ENCODE measurements at regions not wholly inside any gene's neighbourhood (a gene's known extent, or its start where the extent isn't known, plus 50 kb on each side); places are given as distances from the start of the nearest gene placed in this dataset.

DNA sequence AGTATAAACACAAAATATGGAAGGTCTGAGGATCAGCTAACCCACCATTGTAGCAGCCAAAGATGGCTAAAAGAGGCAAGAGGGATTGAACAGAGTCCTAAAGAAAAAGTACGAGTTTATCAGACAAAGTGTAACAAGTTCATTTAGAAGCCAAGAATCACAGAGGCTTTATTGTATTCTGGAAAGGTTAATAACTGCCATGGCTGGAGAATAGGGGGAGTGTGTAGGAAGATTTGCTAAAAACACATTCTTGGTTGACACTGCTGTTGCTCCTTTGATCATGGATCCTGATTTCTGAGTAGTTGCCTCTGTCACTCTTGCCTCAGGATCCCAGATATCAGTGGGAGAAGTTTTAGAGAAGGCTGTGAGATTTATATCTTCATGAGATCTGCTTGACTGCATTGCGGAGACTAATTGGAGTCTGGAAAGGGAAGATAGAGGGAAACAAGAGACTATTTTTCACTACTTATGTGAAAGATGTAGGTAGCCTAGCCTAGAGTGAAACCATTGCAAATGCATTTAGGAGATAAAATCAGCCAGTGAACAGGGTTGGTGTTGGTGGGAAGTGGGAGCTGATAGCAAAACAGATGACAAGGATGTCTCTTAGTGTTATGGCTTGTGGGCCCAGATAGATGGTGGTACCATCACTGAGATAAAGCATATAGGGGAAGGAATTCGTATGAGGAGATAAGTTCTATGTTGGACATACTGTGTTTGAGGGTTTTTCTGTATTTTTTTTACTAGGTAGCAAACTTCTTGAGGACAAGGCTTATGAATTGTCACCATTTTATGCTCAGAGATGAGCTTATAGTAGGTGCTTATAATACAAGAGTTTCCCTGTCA, 402.9 kb upstream of the PDE3A start:
- TF ChIP-seq POLR2AphosphoS5 (IDR thresholded peaks at IDR 0.05; ENCODE audit: control insufficient read depth, insufficient read depth, low read depth, low read length) (no peak), ARHGAP35 (IDR thresholded peaks at IDR 0.05; ENCODE audit: partially characterized antibody) (no peak), ZNF75A (CRISPR knock-in tag; IDR thresholded peaks at IDR 0.05) (no peak), POLR2A (conservative IDR thresholded peaks at IDR 0.05) (no peak), KLF16 (IDR thresholded peaks at IDR 0.05) (no peak), ZNF133 (CRISPR knock-in tag; IDR thresholded peaks at IDR 0.05) (no peak), ILF3 (IDR thresholded peaks at IDR 0.05; ENCODE audit: borderline replicate concordance) (no peak), CBFB (CRISPR knock-in tag; IDR thresholded peaks at IDR 0.05) (no peak), RNF2 (IDR thresholded peaks at IDR 0.05) (no peak), RFX5 (IDR thresholded peaks at IDR 0.05; ENCODE audit: low read depth, low read length) (no peak), COPS2 (conservative IDR thresholded peaks at IDR 0.05) (no peak), ZNF57 (CRISPR knock-in tag; IDR thresholded peaks at IDR 0.05) (no peak), SREBF1 (IDR thresholded peaks at IDR 0.05; ENCODE audit: borderline replicate concordance, low read depth, low read length) (no peak)
- TF ChIP-seq, protein P1, sequence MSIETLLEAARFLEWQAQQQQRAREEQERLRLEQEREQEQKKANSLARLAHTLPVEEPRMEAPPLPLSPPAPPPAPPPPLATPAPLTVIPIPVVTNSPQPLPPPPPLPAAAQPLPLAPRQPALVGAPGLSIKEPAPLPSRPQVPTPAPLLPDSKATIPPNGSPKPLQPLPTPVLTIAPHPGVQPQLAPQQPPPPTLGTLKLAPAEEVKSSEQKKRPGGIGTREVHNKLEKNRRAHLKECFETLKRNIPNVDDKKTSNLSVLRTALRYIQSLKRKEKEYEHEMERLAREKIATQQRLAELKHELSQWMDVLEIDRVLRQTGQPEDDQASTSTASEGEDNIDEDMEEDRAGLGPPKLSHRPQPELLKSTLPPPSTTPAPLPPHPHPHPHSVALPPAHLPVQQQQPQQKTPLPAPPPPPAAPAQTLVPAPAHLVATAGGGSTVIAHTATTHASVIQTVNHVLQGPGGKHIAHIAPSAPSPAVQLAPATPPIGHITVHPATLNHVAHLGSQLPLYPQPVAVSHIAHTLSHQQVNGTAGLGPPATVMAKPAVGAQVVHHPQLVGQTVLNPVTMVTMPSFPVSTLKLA (conservative IDR thresholded peaks at IDR 0.05), result no peak

Data from K562 (cell line).